ENCODE measurements at regions not wholly inside any gene's neighbourhood (a gene's known extent, or its start where the extent isn't known, plus 50 kb on each side); places are given as distances from the start of the nearest gene placed in this dataset.

DNA sequence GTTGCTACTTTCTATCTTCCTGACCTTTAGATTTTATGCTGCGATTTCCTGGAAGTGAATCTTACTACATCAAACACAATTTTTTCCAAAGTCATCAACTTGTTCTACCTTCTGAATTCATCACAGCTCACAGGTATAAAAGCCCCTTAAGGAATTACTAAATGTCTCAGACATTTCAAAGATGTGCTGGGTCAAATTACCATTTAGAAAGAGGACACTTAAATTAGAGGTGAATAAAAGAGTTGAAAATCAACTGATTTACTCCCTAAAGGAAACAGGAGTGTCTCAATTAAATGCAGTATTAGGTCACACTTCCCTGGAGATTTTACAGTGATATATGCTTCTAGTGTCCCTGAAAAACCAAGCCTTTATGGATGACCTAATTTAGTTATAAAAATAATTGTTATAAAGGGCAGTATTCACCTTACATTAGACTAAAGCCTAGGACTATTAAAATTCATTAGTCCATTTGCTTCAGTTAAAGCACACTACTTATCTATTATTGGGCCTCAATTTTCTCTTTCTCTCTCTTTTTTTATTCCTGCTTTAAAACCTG is 128.8 kb downstream of the GMNC start:
- TF ChIP-seq, protein P1, sequence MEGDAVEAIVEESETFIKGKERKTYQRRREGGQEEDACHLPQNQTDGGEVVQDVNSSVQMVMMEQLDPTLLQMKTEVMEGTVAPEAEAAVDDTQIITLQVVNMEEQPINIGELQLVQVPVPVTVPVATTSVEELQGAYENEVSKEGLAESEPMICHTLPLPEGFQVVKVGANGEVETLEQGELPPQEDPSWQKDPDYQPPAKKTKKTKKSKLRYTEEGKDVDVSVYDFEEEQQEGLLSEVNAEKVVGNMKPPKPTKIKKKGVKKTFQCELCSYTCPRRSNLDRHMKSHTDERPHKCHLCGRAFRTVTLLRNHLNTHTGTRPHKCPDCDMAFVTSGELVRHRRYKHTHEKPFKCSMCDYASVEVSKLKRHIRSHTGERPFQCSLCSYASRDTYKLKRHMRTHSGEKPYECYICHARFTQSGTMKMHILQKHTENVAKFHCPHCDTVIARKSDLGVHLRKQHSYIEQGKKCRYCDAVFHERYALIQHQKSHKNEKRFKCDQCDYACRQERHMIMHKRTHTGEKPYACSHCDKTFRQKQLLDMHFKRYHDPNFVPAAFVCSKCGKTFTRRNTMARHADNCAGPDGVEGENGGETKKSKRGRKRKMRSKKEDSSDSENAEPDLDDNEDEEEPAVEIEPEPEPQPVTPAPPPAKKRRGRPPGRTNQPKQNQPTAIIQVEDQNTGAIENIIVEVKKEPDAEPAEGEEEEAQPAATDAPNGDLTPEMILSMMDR (IDR thresholded peaks at IDR 0.05; ENCODE audit: low read length), result no peak
- TF ChIP-seq EZH2phosphoT487 (IDR thresholded peaks at IDR 0.05; ENCODE audit: low read length), result no peak
